ENCODE measurements at regions not wholly inside any gene's neighbourhood (a gene's known extent, or its start where the extent isn't known, plus 50 kb on each side); places are given as distances from the start of the nearest gene placed in this dataset.

- Histone ChIP-seq H3K27ac (no peak overlapping the region), H3K4me3 (IDR thresholded peaks at IDR 0.05; ENCODE audit: insufficient read depth, low read depth, low read length) (no peak overlapping the region), H3K36me3 (ENCODE audit: insufficient read depth) (no peaks in the 10 kb centered on the region), H3K27me3 (ENCODE audit: insufficient read depth, low read depth) (no peaks in the 10 kb centered on the region), H4K20me1 (ENCODE audit: insufficient read depth) (no peaks in the 10 kb centered on the region), H2AFZ (ENCODE audit: low read depth) (no peak overlapping the region), H3K4me2 (no peak overlapping the region), H3K79me2 (ENCODE audit: insufficient read depth, low read depth) (no peaks in the 10 kb centered on the region), H3K4me1 (ENCODE audit: low read depth, poor library complexity, severe bottlenecking) (no peaks in the 10 kb centered on the region), H3K9ac (no peak overlapping the region)
- no peak for TF ChIP-seq CTCF (conservative IDR thresholded peaks at IDR 0.05; ENCODE audit: low read depth, low read length)
These were observed 59.7 kb upstream of the HMHB1 start for GRCh38 chr5:143752165-143752850.

GRCh38 chr5:143751342-143751741 is 60.6 kb upstream of the HMHB1 start:
- Histone ChIP-seq H4K20me1 (ENCODE audit: insufficient read depth) (no peaks in the 10 kb centered on the region), H2AFZ (ENCODE audit: low read depth) (no peak overlapping the region), H3K79me2 (ENCODE audit: insufficient read depth, low read depth) (no peaks in the 10 kb centered on the region), H3K4me3 (IDR thresholded peaks at IDR 0.05; ENCODE audit: insufficient read depth, low read depth, low read length) (no peak overlapping the region), H3K4me2 (no peak overlapping the region), H3K9ac (no peak overlapping the region), H3K27me3 (ENCODE audit: insufficient read depth, low read depth) (no peaks in the 10 kb centered on the region), H3K27ac (no peak overlapping the region), H3K36me3 (ENCODE audit: insufficient read depth) (no peaks in the 10 kb centered on the region), H3K4me1 (ENCODE audit: low read depth, poor library complexity, severe bottlenecking) (no peaks in the 10 kb centered on the region)
- TF ChIP-seq CTCF (conservative IDR thresholded peaks at IDR 0.05; ENCODE audit: low read depth, low read length): no peak

GRCh38 chr5:143749581-143750205 is 62.3 kb upstream of the HMHB1 start:
- Histone ChIP-seq H3K36me3 (ENCODE audit: insufficient read depth) (no peaks in the 10 kb centered on the region), H2AFZ (ENCODE audit: low read depth) (no peak overlapping the region), H3K4me2 (no peak overlapping the region), H3K27ac (no peak overlapping the region), H3K4me1 (ENCODE audit: low read depth, poor library complexity, severe bottlenecking) (no peaks in the 10 kb centered on the region), H3K9ac (no peak overlapping the region), H3K4me3 (IDR thresholded peaks at IDR 0.05; ENCODE audit: insufficient read depth, low read depth, low read length) (no peak overlapping the region), H4K20me1 (ENCODE audit: insufficient read depth) (no peaks in the 10 kb centered on the region), H3K27me3 (ENCODE audit: insufficient read depth, low read depth) (no peaks in the 10 kb centered on the region), H3K79me2 (ENCODE audit: insufficient read depth, low read depth) (no peaks in the 10 kb centered on the region)
- TF ChIP-seq CTCF (conservative IDR thresholded peaks at IDR 0.05; ENCODE audit: low read depth, low read length): no peak

- H2AFZ ChIP-seq (ENCODE audit: low read depth): no peak overlapping the region
- no peak overlapping the region for H3K4me2 ChIP-seq
- no peaks in the 10 kb centered on the region for H4K20me1 ChIP-seq (ENCODE audit: insufficient read depth)
- H3K79me2 ChIP-seq (ENCODE audit: insufficient read depth, low read depth): no peaks in the 10 kb centered on the region
- no peak overlapping the region for H3K9ac ChIP-seq
- no peak for TF ChIP-seq CTCF (conservative IDR thresholded peaks at IDR 0.05; ENCODE audit: low read depth, low read length)
- no peak overlapping the region for H3K4me3 ChIP-seq (IDR thresholded peaks at IDR 0.05; ENCODE audit: insufficient read depth, low read depth, low read length)
- no peak overlapping the region for H3K27ac ChIP-seq
- no peaks in the 10 kb centered on the region for H3K27me3 ChIP-seq (ENCODE audit: insufficient read depth, low read depth)
- H3K36me3 ChIP-seq (ENCODE audit: insufficient read depth): no peaks in the 10 kb centered on the region
- H3K4me1 ChIP-seq (ENCODE audit: low read depth, poor library complexity, severe bottlenecking): no peaks in the 10 kb centered on the region
These were observed 63.4 kb upstream of the HMHB1 start for GRCh38 chr5:143748516-143748915.
